Lower lobe of right lung (tissue), 2 donors: ENCODE measurements at regions not wholly inside any gene's neighbourhood (a gene's known extent, or its start where the extent isn't known, plus 50 kb on each side); places are given as distances from the start of the nearest gene placed in this dataset.

Source experiments
- ATAC-seq, 2 donors: fragments of 200-7000 bp; cut with Tn5 transposase; one replicate each; pipeline ENCODE4 v1.9.1; 2020 to 2022; ENCODE audit warnings: mild to moderate bottlenecking in 2 of 2, moderate library complexity in 2 of 2
- DNase-seq: peaks from one replicate; pipeline ENCODE4 v3.0.0-alpha.2; 2020
- H3K27ac ChIP-seq: fragments of 200-600 bp; one replicate; pipeline ENCODE4 v1.8.0; 2022
- H3K27me3 ChIP-seq: fragments of 200-600 bp; one replicate; pipeline ENCODE4 v1.8.0; 2022; ENCODE audit warnings: low read depth
- H3K36me3 ChIP-seq: fragments of 200-600 bp; one replicate; pipeline ENCODE4 v1.8.0; 2022; ENCODE audit warnings: mild to moderate bottlenecking
- H3K4me1 ChIP-seq: fragments of 200-600 bp; one replicate; pipeline ENCODE4 v1.8.0; 2022
- H3K4me3 ChIP-seq: fragments of 200-600 bp; one replicate; pipeline ENCODE4 v1.8.0; 2022; ENCODE audit warnings: mild to moderate bottlenecking
- H3K9me3 ChIP-seq: fragments of 200-600 bp; one replicate; pipeline ENCODE4 v1.8.0; 2022
- intact Hi-C: fragments of 100-400 bp; cut with DNase I; formaldehyde crosslinking; loops from one replicate; pipeline ENCODE4 v1.11.0; 2022
- TF ChIP-seq, protein P1 (sequence below): fragments of 200-600 bp; IDR thresholded peaks from one replicate; pipeline ENCODE4 v1.8.0; 2022; ENCODE audit warnings: antibody characterized with exemption, mild to moderate bottlenecking
- donor health status: DM: no; HTN: yes; CAD: no; lungs with severe emphysema.

DNA sequence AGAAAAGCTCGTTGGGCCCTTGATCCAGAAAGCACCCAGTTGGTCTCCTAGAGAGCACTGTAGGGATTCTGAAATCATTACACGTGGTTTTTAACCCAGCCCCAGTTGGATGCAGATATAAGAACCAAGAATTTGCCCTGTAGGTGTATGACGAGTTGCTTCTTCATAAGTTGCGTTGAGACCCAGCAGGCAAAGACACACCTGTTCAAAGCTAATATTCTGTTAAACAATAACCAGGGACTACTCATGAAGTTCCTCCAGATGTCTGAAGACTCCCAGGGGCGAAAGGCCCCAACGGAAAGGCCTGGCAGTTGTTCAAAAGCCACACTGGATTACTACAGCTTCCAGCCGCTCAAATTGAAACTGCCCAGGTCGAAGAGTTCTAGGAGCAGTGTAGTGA lies 88.6 kb upstream of the HNRNPU start:
- no peaks in the 10 kb centered on the region for H3K36me3 ChIP-seq
- H3K9me3 ChIP-seq, result no peaks in the 10 kb centered on the region
- ATAC-seq, result peak in 1 of 2 donors; percentile 47
- H3K4me1 ChIP-seq, result no peaks in the 10 kb centered on the region
- no peak overlapping the region for H3K4me3 ChIP-seq
- H3K27ac ChIP-seq, result no peak overlapping the region
- DNase-seq, result no peak
- TF ChIP-seq, protein P1, sequence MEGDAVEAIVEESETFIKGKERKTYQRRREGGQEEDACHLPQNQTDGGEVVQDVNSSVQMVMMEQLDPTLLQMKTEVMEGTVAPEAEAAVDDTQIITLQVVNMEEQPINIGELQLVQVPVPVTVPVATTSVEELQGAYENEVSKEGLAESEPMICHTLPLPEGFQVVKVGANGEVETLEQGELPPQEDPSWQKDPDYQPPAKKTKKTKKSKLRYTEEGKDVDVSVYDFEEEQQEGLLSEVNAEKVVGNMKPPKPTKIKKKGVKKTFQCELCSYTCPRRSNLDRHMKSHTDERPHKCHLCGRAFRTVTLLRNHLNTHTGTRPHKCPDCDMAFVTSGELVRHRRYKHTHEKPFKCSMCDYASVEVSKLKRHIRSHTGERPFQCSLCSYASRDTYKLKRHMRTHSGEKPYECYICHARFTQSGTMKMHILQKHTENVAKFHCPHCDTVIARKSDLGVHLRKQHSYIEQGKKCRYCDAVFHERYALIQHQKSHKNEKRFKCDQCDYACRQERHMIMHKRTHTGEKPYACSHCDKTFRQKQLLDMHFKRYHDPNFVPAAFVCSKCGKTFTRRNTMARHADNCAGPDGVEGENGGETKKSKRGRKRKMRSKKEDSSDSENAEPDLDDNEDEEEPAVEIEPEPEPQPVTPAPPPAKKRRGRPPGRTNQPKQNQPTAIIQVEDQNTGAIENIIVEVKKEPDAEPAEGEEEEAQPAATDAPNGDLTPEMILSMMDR, result no peak
- intact Hi-C loops, result no loop called here
- H3K27me3 ChIP-seq, result no peaks in the 10 kb centered on the region

DNA sequence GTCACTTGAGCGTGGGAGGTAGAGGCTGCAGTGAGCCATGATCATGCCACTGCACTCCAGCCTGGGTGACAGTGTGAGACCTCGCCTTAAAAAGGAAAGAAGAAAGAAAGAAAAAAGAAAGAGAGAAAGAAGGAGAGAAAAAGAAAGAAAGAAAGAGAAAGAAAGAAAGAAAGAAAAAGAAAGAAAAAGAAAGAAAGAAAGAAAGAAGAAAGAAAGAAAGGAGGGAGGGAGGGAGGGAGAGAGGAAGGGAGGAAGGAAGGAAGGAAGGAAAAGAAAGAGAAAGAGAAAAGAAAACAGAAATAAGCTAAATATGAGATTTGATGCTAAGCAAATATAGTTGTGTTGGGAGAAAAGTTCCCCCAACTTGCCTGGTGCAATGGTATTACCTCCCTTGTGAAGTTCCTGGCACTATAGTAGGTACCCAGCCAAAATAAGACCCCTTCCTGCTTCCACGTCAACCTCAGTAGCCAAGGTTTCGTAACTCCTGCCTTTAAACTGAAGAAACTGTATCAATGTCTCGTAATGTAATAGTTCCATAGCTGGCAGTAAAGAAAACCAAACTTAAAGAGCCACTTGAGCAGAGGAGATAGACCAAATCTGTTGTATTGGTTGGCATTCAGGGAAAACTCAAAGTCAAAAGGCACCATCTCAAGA lies 88.1 kb upstream of the HNRNPU start:
- ATAC-seq, result no peak
- intact Hi-C loops, result no loop called here

DNA sequence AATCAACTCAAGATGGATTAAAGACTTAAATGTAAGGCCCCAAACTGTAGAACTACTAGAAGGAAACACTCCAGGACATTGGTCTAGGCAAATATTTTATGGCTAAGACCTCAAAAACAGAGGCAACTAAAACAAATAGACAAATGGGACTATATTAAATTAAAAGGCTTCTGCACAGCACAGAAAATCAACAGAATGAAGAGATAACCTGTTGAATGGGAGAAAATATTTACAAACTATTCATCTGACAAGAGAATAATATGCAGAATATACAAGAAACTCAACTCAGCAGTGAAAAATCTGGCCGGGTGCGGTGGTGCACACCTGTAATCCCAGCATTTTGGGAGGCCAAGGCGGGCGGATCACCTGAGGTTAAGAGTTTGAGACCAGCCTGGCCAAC lies 84.1 kb upstream of the HNRNPU start:
- no peaks in the 10 kb centered on the region for H3K9me3 ChIP-seq
- TF ChIP-seq, protein P1, result no peak
- H3K4me3 ChIP-seq, result no peak overlapping the region
- ATAC-seq, result no peak
- intact Hi-C loops, result no loop called here
- no peaks in the 10 kb centered on the region for H3K27me3 ChIP-seq
- H3K36me3 ChIP-seq, result no peaks in the 10 kb centered on the region
- no peak for DNase-seq
- H3K27ac ChIP-seq, result no peak overlapping the region
- no peaks in the 10 kb centered on the region for H3K4me1 ChIP-seq

More for the DNA sequence above, 88.1 kb upstream of the HNRNPU start:
- H3K27ac ChIP-seq, result no peak overlapping the region
- no peaks in the 10 kb centered on the region for H3K27me3 ChIP-seq
- no peaks in the 10 kb centered on the region for H3K9me3 ChIP-seq
- H3K4me1 ChIP-seq, result no peaks in the 10 kb centered on the region
- H3K36me3 ChIP-seq, result no peaks in the 10 kb centered on the region
- H3K4me3 ChIP-seq, result no peak overlapping the region
- TF ChIP-seq, protein P1, result no peak
- no peak for DNase-seq

DNA sequence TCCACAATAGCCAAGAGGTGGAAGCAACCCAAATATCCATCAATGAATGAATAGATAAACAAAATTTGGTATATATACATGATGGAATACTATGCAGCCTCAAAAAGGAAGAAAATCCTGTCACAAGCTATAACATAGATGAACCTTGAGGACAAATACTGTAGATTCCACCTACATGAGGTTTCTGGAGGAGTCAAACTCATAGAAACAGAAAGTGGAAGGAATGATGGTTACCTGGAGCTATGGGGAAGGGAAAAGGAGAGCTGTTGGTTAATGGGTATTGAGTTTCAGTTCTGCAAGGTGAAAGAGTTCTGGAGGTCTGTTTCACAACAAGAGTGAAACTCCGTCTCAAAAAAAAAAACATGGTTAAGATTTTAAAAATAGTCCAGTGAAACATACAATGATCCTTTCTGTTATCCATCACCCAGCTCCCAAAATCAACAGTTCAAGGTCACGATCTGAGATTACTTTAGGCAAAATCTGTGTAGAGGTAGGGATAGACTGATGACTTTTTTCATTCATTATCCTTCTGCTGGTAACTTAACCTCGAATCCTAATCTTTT lies 80.8 kb upstream of the HNRNPU start:
- Histone ChIP-seq H3K4me3 (no peak overlapping the region), H3K4me1 (no peaks in the 10 kb centered on the region), H3K36me3 (no peaks in the 10 kb centered on the region), H3K27me3 (no peaks in the 10 kb centered on the region), H3K9me3 (no peaks in the 10 kb centered on the region), H3K27ac (no peak overlapping the region)
- TF ChIP-seq, protein P1, result no peak
- DNase-seq (no peak), ATAC-seq (no peak)
- intact Hi-C loops, result no loop called here

DNA sequence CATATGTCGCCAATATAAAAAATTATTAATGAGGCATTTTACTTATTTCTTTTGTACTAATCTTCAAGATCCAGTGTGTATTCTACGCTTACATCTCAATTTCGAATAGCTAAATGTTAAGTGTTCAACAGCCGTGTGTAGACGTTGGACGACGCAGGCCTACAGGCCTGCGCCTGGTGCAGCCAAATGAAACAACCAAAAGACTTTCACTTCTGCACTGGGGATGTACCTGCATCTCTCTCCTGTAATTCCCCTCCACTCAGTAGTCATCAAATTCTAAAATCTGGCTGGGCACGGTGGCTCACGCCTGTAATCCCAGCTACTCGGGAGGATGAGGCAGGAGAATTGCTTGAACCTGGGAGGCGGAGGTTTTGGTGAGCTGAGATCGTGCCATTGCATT lies 76.8 kb upstream of the HNRNPU start:
- Histone ChIP-seq H3K27ac (no peak overlapping the region), H3K27me3 (no peaks in the 10 kb centered on the region), H3K36me3 (no peaks in the 10 kb centered on the region), H3K4me3 (no peak overlapping the region), H3K4me1 (no peaks in the 10 kb centered on the region), H3K9me3 (no peaks in the 10 kb centered on the region)
- intact Hi-C loops, result no loop called here
- ATAC-seq (no peak), DNase-seq (no peak)
- TF ChIP-seq, protein P1, result no peak
